Smooth muscle cell (in vitro differentiated cells): ENCODE measurements at regions not wholly inside any gene's neighbourhood (a gene's known extent, or its start where the extent isn't known, plus 50 kb on each side); places are given as distances from the start of the nearest gene placed in this dataset.

Source experiments
- DNase-seq: peaks from one replicate; lab custom pipeline; 2025; ENCODE audit not compliant: unreplicated experiment; lab: John Stamatoyannopoulos, UW
- H2AFZ ChIP-seq: fragments of 200-600 bp; sonication (generic); 2 replicates; pipeline ENCODE4 v1.6.0; 2016; ENCODE audit warnings: antibody characterized with exemption, low read depth, mild to moderate bottlenecking
- H3F3A ChIP-seq: fragments of 200-600 bp; sonication (generic); 2 replicates; pipeline ENCODE4 v1.6.0; 2017; ENCODE audit warnings: antibody characterized with exemption, low read depth
- H3K27ac ChIP-seq: fragments of 200-600 bp; sonication (generic); 2 replicates; pipeline ENCODE4 v1.5.1; 2016; ENCODE audit warnings: low read depth, mild to moderate bottlenecking
- H3K27me3 ChIP-seq: fragments of 200-600 bp; sonication (generic); 2 replicates; pipeline ENCODE4 v1.6.1; 2016; ENCODE audit warnings: low read depth, mild to moderate bottlenecking
- H3K36me3 ChIP-seq: fragments of 200-600 bp; sonication (generic); 2 replicates; pipeline ENCODE4 v1.5.1; 2016; ENCODE audit warnings: low read depth
- H3K4me1 ChIP-seq: fragments of 200-600 bp; sonication (generic); 2 replicates; pipeline ENCODE4 v1.5.1; 2016; ENCODE audit warnings: low read depth
- H3K4me2 ChIP-seq: fragments of 200-600 bp; sonication (generic); 2 replicates; pipeline ENCODE4 v1.6.0; 2016; ENCODE audit warnings: mild to moderate bottlenecking
- H3K4me3 ChIP-seq: fragments of 200-600 bp; sonication (generic); 2 replicates; pipeline ENCODE4 v1.5.1; 2016; ENCODE audit warnings: mild to moderate bottlenecking
- H3K79me2 ChIP-seq: fragments of 200-600 bp; sonication (generic); 2 replicates; pipeline ENCODE4 v1.6.0; 2016; ENCODE audit warnings: low read depth, mild to moderate bottlenecking
- H3K9ac ChIP-seq: fragments of 200-600 bp; sonication (generic); 2 replicates; pipeline ENCODE4 v1.6.0; 2016; ENCODE audit warnings: low read depth
- H3K9me3 ChIP-seq: fragments of 200-600 bp; sonication (generic); replicated peaks from 2 replicates; pipeline ENCODE4 v1.5.1; 2016; ENCODE audit warnings: low read depth
- H4K20me1 ChIP-seq: fragments of 200-600 bp; sonication (generic); 2 replicates; pipeline ENCODE4 v1.6.0; 2016; ENCODE audit warnings: low read depth
- WGBS: methylation state at CpG from one replicate; pipeline ENCODE4 v1.1.7; 2016; ENCODE audit warnings: low lambda C conversion rate; 5-methylcytosine and 5-hydroxymethylcytosine counted together
- TF ChIP-seq, protein P1 (sequence below): fragments of 200-600 bp; sonication (generic); IDR thresholded peaks from 2 replicates; pipeline ENCODE4 v1.5.1; 2017; ENCODE audit warnings: borderline replicate concordance, mild to moderate bottlenecking, antibody characterized with exemption; ENCODE audit not compliant: insufficient read depth, poor library complexity, severe bottlenecking

DNA sequence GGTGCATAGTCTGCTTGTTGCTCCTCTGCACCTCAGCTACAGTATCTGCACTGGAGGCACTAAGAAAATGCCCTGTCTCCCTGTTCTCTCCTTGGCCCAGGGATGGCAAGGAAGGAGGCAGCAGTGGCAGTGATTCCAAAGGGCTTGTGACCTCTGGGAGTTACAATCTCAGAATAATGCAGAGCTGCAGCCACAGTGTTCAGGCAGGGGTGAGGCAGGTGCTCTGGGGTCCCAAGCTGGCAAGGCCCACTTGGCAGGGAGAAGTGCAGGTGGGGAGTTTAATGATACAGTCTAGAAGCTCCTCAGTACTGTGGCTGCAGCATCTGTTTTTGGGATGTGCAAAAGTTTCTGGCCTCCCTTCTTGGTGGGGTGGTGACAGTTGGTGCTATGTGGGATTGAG lies 456.4 kb downstream of the CCSER2 start:
- Histone ChIP-seq H3K79me2 (no peaks in the 10 kb centered on the region), H3F3A (no peaks in the 10 kb centered on the region), H3K4me1 (no peaks in the 10 kb centered on the region), H3K4me2 (no peak overlapping the region), H3K36me3 (no peaks in the 10 kb centered on the region), H3K4me3 (no peak overlapping the region), H3K27ac (no peak overlapping the region), H3K27me3 (no peaks in the 10 kb centered on the region), H4K20me1 (no peaks in the 10 kb centered on the region), H3K9ac (no peak overlapping the region), H2AFZ (no peak overlapping the region), H3K9me3 (no peaks in the 10 kb centered on the region)
- DNase-seq: no peak
- TF ChIP-seq, protein P1, sequence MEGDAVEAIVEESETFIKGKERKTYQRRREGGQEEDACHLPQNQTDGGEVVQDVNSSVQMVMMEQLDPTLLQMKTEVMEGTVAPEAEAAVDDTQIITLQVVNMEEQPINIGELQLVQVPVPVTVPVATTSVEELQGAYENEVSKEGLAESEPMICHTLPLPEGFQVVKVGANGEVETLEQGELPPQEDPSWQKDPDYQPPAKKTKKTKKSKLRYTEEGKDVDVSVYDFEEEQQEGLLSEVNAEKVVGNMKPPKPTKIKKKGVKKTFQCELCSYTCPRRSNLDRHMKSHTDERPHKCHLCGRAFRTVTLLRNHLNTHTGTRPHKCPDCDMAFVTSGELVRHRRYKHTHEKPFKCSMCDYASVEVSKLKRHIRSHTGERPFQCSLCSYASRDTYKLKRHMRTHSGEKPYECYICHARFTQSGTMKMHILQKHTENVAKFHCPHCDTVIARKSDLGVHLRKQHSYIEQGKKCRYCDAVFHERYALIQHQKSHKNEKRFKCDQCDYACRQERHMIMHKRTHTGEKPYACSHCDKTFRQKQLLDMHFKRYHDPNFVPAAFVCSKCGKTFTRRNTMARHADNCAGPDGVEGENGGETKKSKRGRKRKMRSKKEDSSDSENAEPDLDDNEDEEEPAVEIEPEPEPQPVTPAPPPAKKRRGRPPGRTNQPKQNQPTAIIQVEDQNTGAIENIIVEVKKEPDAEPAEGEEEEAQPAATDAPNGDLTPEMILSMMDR: no peak

DNA sequence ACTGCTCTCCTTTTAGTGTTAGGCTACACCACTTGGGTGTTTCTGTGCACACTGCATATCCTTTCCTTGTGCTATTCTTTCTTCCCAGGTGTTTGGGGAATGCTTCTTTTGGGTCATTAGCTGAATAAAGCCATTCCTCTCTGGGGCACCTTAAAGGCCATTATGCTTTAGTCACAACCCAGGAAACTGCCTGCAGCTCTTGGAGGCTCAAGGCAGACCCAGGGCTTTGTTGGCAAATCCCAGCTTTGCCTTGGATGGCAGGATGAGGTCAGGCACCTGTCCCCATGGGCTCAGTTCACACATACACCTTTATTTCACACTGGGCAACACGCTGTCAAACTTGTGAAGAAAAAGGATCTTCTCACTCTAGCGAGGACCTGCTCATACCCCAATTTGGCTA lies 460.6 kb downstream of the CCSER2 start:
- H3K4me2 ChIP-seq: no peak overlapping the region
- TF ChIP-seq, protein P1: no peak
- DNase-seq: no peak
- no peak overlapping the region for H3K27ac ChIP-seq
- H3K9me3 ChIP-seq: no peaks in the 10 kb centered on the region
- no peak overlapping the region for H2AFZ ChIP-seq
- H3K4me1 ChIP-seq: no peaks in the 10 kb centered on the region
- no peak overlapping the region for H3K9ac ChIP-seq
- no peaks in the 10 kb centered on the region for H3K79me2 ChIP-seq
- no peaks in the 10 kb centered on the region for H4K20me1 ChIP-seq
- H3K27me3 ChIP-seq: no peaks in the 10 kb centered on the region
- H3K4me3 ChIP-seq: no peak overlapping the region
- 90% methylated on average over 2 of the region's 2 CpGs for WGBS
- H3K36me3 ChIP-seq: no peaks in the 10 kb centered on the region
- H3F3A ChIP-seq: no peaks in the 10 kb centered on the region

DNA sequence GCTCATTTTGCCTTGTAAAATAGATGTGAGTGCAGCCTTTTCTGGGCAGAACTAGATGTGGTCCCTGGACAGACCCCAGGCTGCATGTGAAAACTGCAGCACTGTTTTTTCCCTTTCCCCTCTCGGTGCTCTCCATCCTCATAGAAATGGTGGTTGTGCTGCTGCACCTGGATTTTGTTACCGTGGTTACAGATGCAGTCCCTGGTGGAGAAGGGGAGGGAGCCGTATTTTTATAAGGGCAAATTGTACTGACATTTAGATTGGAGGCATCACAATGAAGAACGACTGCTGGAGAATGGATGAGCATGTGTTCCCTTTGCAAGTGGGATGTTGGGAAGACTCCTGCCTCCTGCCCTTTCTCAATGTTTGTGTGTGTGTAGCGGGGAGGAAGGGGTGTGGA lies 469.9 kb downstream of the CCSER2 start:
- peaks cover 23% of the 10 kb centered on the region for H3K27me3 ChIP-seq
- H3K4me2 ChIP-seq: no peak overlapping the region
- no peaks in the 10 kb centered on the region for H3K36me3 ChIP-seq
- WGBS: 91% methylated on average over 5 of the region's 5 CpGs
- TF ChIP-seq, protein P1: no peak
- H3F3A ChIP-seq: no peaks in the 10 kb centered on the region
- no peak overlapping the region for H2AFZ ChIP-seq
- H4K20me1 ChIP-seq: no peaks in the 10 kb centered on the region
- no peak overlapping the region for H3K4me3 ChIP-seq
- H3K9me3 ChIP-seq: no peaks in the 10 kb centered on the region
- no peak overlapping the region for H3K27ac ChIP-seq
- no peaks in the 10 kb centered on the region for H3K79me2 ChIP-seq
- no peak overlapping the region for H3K9ac ChIP-seq
- no peak for DNase-seq
- H3K4me1 ChIP-seq: peaks cover 6% of the 10 kb centered on the region

DNA sequence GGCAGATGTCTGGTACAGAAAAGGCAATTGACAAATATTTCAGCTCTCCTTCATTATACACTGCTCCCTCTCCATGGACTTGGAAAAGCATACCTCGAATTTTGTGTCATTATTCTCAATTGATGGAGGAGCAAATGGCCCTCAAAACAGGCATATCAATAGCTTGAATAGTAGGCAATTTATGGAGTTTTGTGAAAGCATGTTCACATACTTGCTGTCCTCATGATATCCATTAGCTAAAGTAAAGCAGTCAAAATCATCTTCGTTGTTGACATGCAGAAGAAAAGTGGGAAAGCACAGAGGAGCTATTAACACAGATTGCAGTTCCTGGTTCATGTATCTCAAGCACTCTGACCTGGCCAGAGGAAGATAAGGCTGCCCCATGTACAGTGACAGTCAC lies 472.8 kb downstream of the CCSER2 start:
- H3K36me3 ChIP-seq: no peaks in the 10 kb centered on the region
- TF ChIP-seq, protein P1: no peak
- H3K4me1 ChIP-seq: peaks cover 6% of the 10 kb centered on the region
- H3F3A ChIP-seq: no peaks in the 10 kb centered on the region
- no peak for DNase-seq
- no peak overlapping the region for H2AFZ ChIP-seq
- H3K4me3 ChIP-seq: no peak overlapping the region
- no peaks in the 10 kb centered on the region for H4K20me1 ChIP-seq
- H3K9me3 ChIP-seq: no peaks in the 10 kb centered on the region
- H3K79me2 ChIP-seq: no peaks in the 10 kb centered on the region
- WGBS: 57% methylated on average over 2 of the region's 2 CpGs
- H3K9ac ChIP-seq: no peak overlapping the region
- peaks cover 16% of the 10 kb centered on the region for H3K27me3 ChIP-seq
- H3K27ac ChIP-seq: no peak overlapping the region
- no peak overlapping the region for H3K4me2 ChIP-seq
